Transverse colon (tissue), 4 donors: ENCODE measurements at regions not wholly inside any gene's neighbourhood (a gene's known extent, or its start where the extent isn't known, plus 50 kb on each side); places are given as distances from the start of the nearest gene placed in this dataset.

Experiments used
- DNase-seq: peaks from one replicate; pipeline ENCODE4 v3.0.0-alpha.2; 2019
- H3K27ac ChIP-seq, 4 donors: fragments of 200-600 bp; sonication (generic); 2 replicates each; pipeline ENCODE4 v1.5.1; 2016 to 2018; ENCODE audit warnings: inconsistent platforms in 4 of 4
- H3K27me3 ChIP-seq: fragments of 200-600 bp; sonication (generic); 2 replicates; pipeline ENCODE4 v1.5.1; 2017; ENCODE audit warnings: inconsistent platforms
- H3K36me3 ChIP-seq, 4 donors: fragments of 200-600 bp; sonication (generic); 2 replicates each; pipeline ENCODE4 v1.5.1; 2017 to 2019; ENCODE audit warnings: inconsistent platforms in 4 of 4
- H3K4me1 ChIP-seq, 4 donors: fragments of 200-600 bp; sonication (generic); 2 replicates each; pipeline ENCODE4 v1.5.1; 2017 to 2020; ENCODE audit warnings: inconsistent platforms in 4 of 4
- H3K4me3 ChIP-seq, 4 donors: fragments of 200-600 bp; sonication (generic); 1 replicate in 1 of 4; 2 replicates in 3 of 4; pipeline versions ENCODE4 v1.5.1 to v1.6.1; 2017 to 2019; ENCODE audit warnings: inconsistent platforms in 4 of 4
- H3K9me3 ChIP-seq, 2 donors: fragments of 200-600 bp; sonication (generic); 2 replicates each; pipeline ENCODE4 v1.5.1; 2017 to 2019; ENCODE audit warnings: inconsistent platforms in 2 of 2
- EP300 ChIP-seq: sonication (generic); formaldehyde crosslinking; IDR thresholded peaks from one replicate; pipeline ENCODE4 v1.6.1; 2017; ENCODE audit warnings: antibody characterized with exemption, low read depth
- POLR2A ChIP-seq: fragments of 450-650 bp; IDR thresholded peaks from one replicate; pipeline ENCODE4 v1.6.1; 2016; ENCODE audit warnings: antibody characterized with exemption, mild to moderate bottlenecking, moderate library complexity
- POLR2AphosphoS5 ChIP-seq, 3 donors: sonication (generic); formaldehyde crosslinking; IDR thresholded peaks; one replicate each; pipeline ENCODE4 v1.6.1; 2016; ENCODE audit warnings: antibody characterized with exemption in 3 of 3
- WGBS, 2 donors: methylation state at CpG; one replicate each; pipeline ENCODE4 v1.1.5; 2018; ENCODE audit warnings: low coverage in 1 of 2; 5-methylcytosine and 5-hydroxymethylcytosine counted together
- in situ Hi-C, 4 donors: fragments of 200-750 bp; cut with MboI; loops; one replicate each; pipeline versions ENCODE4 v1.15.0 to v1.15.1; 2017; ENCODE audit warnings: low sequenced_read_pairs in 3 of 4, low pct_ligation_motif_present in 1 of 4, low pct_unique_long_range_greater_than_20kb in 1 of 4
- intact Hi-C: fragments of 100-400 bp; cut with DNase I; formaldehyde crosslinking; loops from one replicate; pipeline ENCODE4 v1.15.1; 2023; ENCODE audit warnings: low total_unique reads
- TF ChIP-seq, protein P1 (sequence below), 5 experiments: fragments of 200-600 bp in 3 of 5; fragments of 450-650 bp in 2 of 5; sonication (generic) in 3 of 5; IDR thresholded peaks; 1 replicate in 2 of 5; 2 replicates in 3 of 5; pipeline ENCODE4 v1.5.1; 2016 to 2017; ENCODE audit warnings: antibody characterized with exemption in 5 of 5, inconsistent platforms in 3 of 5, mild to moderate bottlenecking in 2 of 5, moderate library complexity in 1 of 5

DNA sequence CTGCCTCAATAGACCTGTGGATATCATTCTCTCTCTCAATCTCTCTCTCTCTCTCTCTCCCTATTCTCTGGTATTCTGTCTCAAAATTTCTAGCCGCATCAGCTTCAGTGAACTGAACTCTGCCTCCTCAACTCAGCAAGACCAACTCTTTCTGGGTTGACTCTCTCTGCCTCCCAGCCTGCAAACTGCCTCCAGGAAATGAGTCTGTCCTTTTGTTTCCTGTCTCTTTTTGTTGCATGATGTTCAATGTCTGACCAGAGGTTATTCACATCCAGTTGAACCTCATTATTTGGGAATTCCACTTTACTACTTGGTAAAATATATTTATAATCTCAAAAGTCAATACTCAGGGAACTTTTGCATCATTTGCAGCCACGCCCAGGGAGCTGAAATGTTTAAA lies 682.7 kb upstream of the FZD8 start:
- H3K4me1 ChIP-seq = no peaks in the 10 kb centered on the region
- H3K27me3 ChIP-seq = no peaks in the 10 kb centered on the region
- 62 to 92% methylated on average over 2 of the region's 2 CpGs for WGBS, 2 donors
- no peak overlapping the region for H3K4me3 ChIP-seq
- TF ChIP-seq POLR2AphosphoS5 (IDR thresholded peaks at IDR 0.05) = no peak
- TF ChIP-seq, protein P1, sequence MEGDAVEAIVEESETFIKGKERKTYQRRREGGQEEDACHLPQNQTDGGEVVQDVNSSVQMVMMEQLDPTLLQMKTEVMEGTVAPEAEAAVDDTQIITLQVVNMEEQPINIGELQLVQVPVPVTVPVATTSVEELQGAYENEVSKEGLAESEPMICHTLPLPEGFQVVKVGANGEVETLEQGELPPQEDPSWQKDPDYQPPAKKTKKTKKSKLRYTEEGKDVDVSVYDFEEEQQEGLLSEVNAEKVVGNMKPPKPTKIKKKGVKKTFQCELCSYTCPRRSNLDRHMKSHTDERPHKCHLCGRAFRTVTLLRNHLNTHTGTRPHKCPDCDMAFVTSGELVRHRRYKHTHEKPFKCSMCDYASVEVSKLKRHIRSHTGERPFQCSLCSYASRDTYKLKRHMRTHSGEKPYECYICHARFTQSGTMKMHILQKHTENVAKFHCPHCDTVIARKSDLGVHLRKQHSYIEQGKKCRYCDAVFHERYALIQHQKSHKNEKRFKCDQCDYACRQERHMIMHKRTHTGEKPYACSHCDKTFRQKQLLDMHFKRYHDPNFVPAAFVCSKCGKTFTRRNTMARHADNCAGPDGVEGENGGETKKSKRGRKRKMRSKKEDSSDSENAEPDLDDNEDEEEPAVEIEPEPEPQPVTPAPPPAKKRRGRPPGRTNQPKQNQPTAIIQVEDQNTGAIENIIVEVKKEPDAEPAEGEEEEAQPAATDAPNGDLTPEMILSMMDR (IDR thresholded peaks at IDR 0.05) = no peak
- in situ Hi-C loops = no loop called here
- peaks cover 0 to 4% of the 10 kb centered on the region in 2 donors for H3K9me3 ChIP-seq
- DNase-seq = no peak
- intact Hi-C loops = no loop called here
- H3K27ac ChIP-seq = no peak overlapping the region
- H3K36me3 ChIP-seq = no peaks in the 10 kb centered on the region

- in situ Hi-C loops (no loop called here), intact Hi-C loops (no loop called here)
- 88 to 91% methylated on average over 5 to 7 of the region's 7 CpGs for WGBS, 2 donors
- Histone ChIP-seq H3K4me3 (no peak overlapping the region), H3K4me1 (no peaks in the 10 kb centered on the region), H3K9me3 (no peaks in the 10 kb centered on the region), H3K36me3 (no peaks in the 10 kb centered on the region), H3K27ac (no peak overlapping the region), H3K27me3 (no peaks in the 10 kb centered on the region)
- TF ChIP-seq, protein P1 (IDR thresholded peaks at IDR 0.05) = no peak
- TF ChIP-seq EP300 (no peak), POLR2A (no peak), POLR2AphosphoS5 (IDR thresholded peaks at IDR 0.05) (no peak)
- no peak for DNase-seq
These were observed 671.0 kb upstream of the FZD8 start for GRCh38 chr10:36313142-36313541.

- no peaks in the 10 kb centered on the region for H3K9me3 ChIP-seq
- H3K27ac ChIP-seq = no peak overlapping the region
- DNase-seq = no peak
- no peak overlapping the region for H3K4me3 ChIP-seq
- TF ChIP-seq POLR2AphosphoS5 (IDR thresholded peaks at IDR 0.05) = no peak
- H3K4me1 ChIP-seq = no peaks in the 10 kb centered on the region
- no peaks in the 10 kb centered on the region for H3K27me3 ChIP-seq
- in situ Hi-C loops (no loop called here), intact Hi-C loops (no loop called here)
- H3K36me3 ChIP-seq = no peaks in the 10 kb centered on the region
These were observed 661.8 kb upstream of the FZD8 start for GRCh38 chr10:36303896-36304295.

- Histone ChIP-seq H3K36me3 (no peaks in the 10 kb centered on the region), H3K27me3 (no peaks in the 10 kb centered on the region), H3K9me3 (no peaks in the 10 kb centered on the region), H3K4me1 (no peaks in the 10 kb centered on the region), H3K27ac (no peak overlapping the region), H3K4me3 (no peak overlapping the region)
- no peak for DNase-seq
- intact Hi-C loops = no loop called here
- in situ Hi-C loops = no loop called here
- TF ChIP-seq, protein P1 (IDR thresholded peaks at IDR 0.05) = no peak
- TF ChIP-seq EP300 = no peak
- WGBS, 2 donors = 65 to 67% methylated on average over 2 of the region's 2 CpGs
These were observed 660.0 kb upstream of the FZD8 start for GRCh38 chr10:36302086-36302485.

DNA sequence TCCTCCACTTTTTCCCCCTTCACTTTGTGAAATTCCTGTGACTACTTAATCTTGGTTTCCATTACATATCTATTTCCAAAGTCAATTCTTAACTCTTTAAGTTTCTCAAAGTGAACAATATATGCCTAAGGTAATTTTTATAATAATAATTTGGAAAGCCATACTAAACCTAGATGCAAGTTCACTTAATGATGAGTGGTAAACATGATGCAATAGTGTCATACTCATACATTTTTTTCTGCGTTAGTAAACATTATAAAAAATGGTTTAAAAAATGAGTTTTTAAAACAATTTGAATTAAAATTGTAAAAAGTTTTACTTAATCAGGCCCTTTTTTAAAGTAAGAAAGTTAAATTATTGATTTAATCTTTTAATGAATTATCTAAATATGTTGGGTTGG lies 659.4 kb upstream of the FZD8 start:
- 88 to 91% methylated on average over 1 of the region's 1 CpG for WGBS, 2 donors
- intact Hi-C loops = no loop called here
- no peak overlapping the region for H3K27ac ChIP-seq
- no peaks in the 10 kb centered on the region for H3K27me3 ChIP-seq
- no peaks in the 10 kb centered on the region for H3K36me3 ChIP-seq
- H3K4me3 ChIP-seq = no peak overlapping the region
- H3K9me3 ChIP-seq = no peaks in the 10 kb centered on the region
- no peaks in the 10 kb centered on the region for H3K4me1 ChIP-seq
- no peak for DNase-seq
- in situ Hi-C loops = no loop called here
- TF ChIP-seq POLR2AphosphoS5 (IDR thresholded peaks at IDR 0.05) = no peak
- TF ChIP-seq, protein P1 (IDR thresholded peaks at IDR 0.05) = no peak
- TF ChIP-seq POLR2A = no peak
- no peak for TF ChIP-seq EP300
